SK-N-SH (cell line): ENCODE measurements at regions not wholly inside any gene's neighbourhood (a gene's known extent, or its start where the extent isn't known, plus 50 kb on each side); places are given as distances from the start of the nearest gene placed in this dataset.

ENCODE experiments used
- CTCF ChIA-PET: fragments of 300-600, 350-600 bp; formaldehyde crosslinking; extraction: SDS; loops from one replicate; lab custom pipeline; 2021; lab: Yijun Ruan, JAX
- POLR2A ChIA-PET: fragments of 350-600 bp; sonication (Branson Sonifier 250); formaldehyde crosslinking; extraction: SDS; loops from one replicate; lab custom pipeline; 2020; ENCODE audit warnings: antibody characterized with exemption, inconsistent platforms; lab: Yijun Ruan, JAX
- DNase-seq: peaks from one replicate; pipeline ENCODE4 v3.0.0; 2012
- H2AFZ ChIP-seq: fragments of 200-600 bp; sonication (generic); 2 replicates; pipeline ENCODE4 v1.8.1; 2016; ENCODE audit warnings: antibody characterized with exemption, mild to moderate bottlenecking, low read depth
- H3F3A ChIP-seq: fragments of 200-600 bp; sonication (generic); replicated peaks from 2 replicates; pipeline ENCODE3; 2016; ENCODE audit warnings: antibody characterized with exemption, mild to moderate bottlenecking; ENCODE audit not compliant: insufficient read depth
- H3K27ac ChIP-seq, 2 experiments: fragments of 200-500 bp in 1 of 2; fragments of 200-600 bp in 1 of 2; sonication (Bioruptor generic) in 1 of 2; sonication (generic), shearing (Covaris generic) in 1 of 2; 2 replicates each; pipeline versions ENCODE4 v1.5.1 to v1.6.1; 2014 to 2016; ENCODE audit warnings: low read depth in 2 of 2, inconsistent platforms in 1 of 2, low read length in 1 of 2, mild to moderate bottlenecking in 1 of 2, mixed read lengths in 1 of 2
- H3K27me3 ChIP-seq: fragments of 200-600 bp; sonication (generic), shearing (Covaris generic); 2 replicates; pipeline ENCODE4 v1.6.1; 2016; ENCODE audit warnings: mixed run types; ENCODE audit not compliant: insufficient read depth
- H3K36me3 ChIP-seq, 2 experiments: fragments of 200-500 bp in 1 of 2; fragments of 200-600 bp in 1 of 2; sonication (Bioruptor generic) in 1 of 2; sonication (generic) in 1 of 2; replicated peaks in 1 of 2; 2 replicates each; pipeline versions ENCODE3 to v1.5.1; 2014 to 2016; ENCODE audit warnings: low read length in 1 of 2, mild to moderate bottlenecking in 1 of 2; ENCODE audit not compliant: insufficient read depth in 2 of 2, control insufficient read depth in 1 of 2
- H3K4me1 ChIP-seq, 2 experiments: fragments of 200-500 bp in 1 of 2; fragments of 200-600 bp in 1 of 2; sonication (Bioruptor generic) in 1 of 2; sonication (generic), shearing (Covaris generic) in 1 of 2; 2 replicates each; pipeline versions ENCODE4 v1.5.1 to v1.6.1; 2014 to 2016; ENCODE audit warnings: low read depth in 1 of 2, low read length in 1 of 2, mixed run types in 1 of 2; ENCODE audit not compliant: insufficient read depth in 2 of 2, control insufficient read depth in 1 of 2
- H3K4me2 ChIP-seq: fragments of 200-600 bp; sonication (generic), shearing (Covaris generic); 2 replicates; pipeline ENCODE4 v1.6.1; 2017; ENCODE audit warnings: mixed run types
- H3K4me3 ChIP-seq, 2 experiments: fragments of 200-500 bp in 1 of 2; fragments of 200-600 bp in 1 of 2; sonication (Bioruptor generic) in 1 of 2; sonication (generic), shearing (Covaris generic) in 1 of 2; 2 replicates each; pipeline versions ENCODE4 v1.5.1 to v1.8.1; 2014 to 2016; ENCODE audit warnings: low read depth in 2 of 2, inconsistent platforms in 1 of 2, low read length in 1 of 2, mild to moderate bottlenecking in 1 of 2, mixed read lengths in 1 of 2, moderate library complexity in 1 of 2
- H3K79me2 ChIP-seq: fragments of 200-600 bp; sonication (generic); 2 replicates; pipeline ENCODE4 v1.8.1; 2017; ENCODE audit warnings: mild to moderate bottlenecking; ENCODE audit not compliant: insufficient read depth
- H3K9ac ChIP-seq: fragments of 200-600 bp; sonication (generic); 2 replicates; pipeline ENCODE4 v1.6.1; 2017; ENCODE audit warnings: mixed run types
- H3K9me2 ChIP-seq: fragments of 200-600 bp; sonication (generic); 2 replicates; pipeline ENCODE4 v1.6.1; 2017; ENCODE audit warnings: mixed run types
- H3K9me3 ChIP-seq: fragments of 200-600 bp; sonication (generic); 2 replicates; pipeline ENCODE4 v1.6.1; 2017; ENCODE audit warnings: mixed run types, mild to moderate bottlenecking, moderate library complexity
- H4K20me1 ChIP-seq: fragments of 200-600 bp; sonication (generic); 2 replicates; pipeline ENCODE4 v1.6.1; 2017; ENCODE audit warnings: mild to moderate bottlenecking, mixed run types; ENCODE audit not compliant: insufficient read depth
- EZH2phosphoT487 ChIP-seq: fragments of 200-600 bp; sonication (generic); IDR thresholded peaks from 2 replicates; pipeline ENCODE4 v1.6.1; 2017; ENCODE audit warnings: low read depth, mixed run types, mild to moderate bottlenecking, antibody characterized with exemption, moderate library complexity, borderline replicate concordance
- FOXM1 ChIP-seq: IDR thresholded peaks from 2 replicates; pipeline ENCODE4 v1.4.0; 2012; ENCODE audit warnings: low read depth, mild to moderate bottlenecking
- IRF3 ChIP-seq: fragments of 150-350 bp; IDR thresholded peaks from 2 replicates; pipeline ENCODE4 v1.6.1; 2016; ENCODE audit warnings: mild to moderate bottlenecking, low read depth, low read length
- MEF2A ChIP-seq: IDR thresholded peaks from 2 replicates; pipeline ENCODE4 v1.4.0; 2012; ENCODE audit warnings: low read depth, borderline replicate concordance
- MXI1 ChIP-seq: IDR thresholded peaks from 2 replicates; pipeline ENCODE4 v1.6.1; 2012; ENCODE audit warnings: mild to moderate bottlenecking, low read depth, low read length, improper control_type of control experiment
- POLR2AphosphoS5 ChIP-seq: IDR thresholded peaks from 2 replicates; pipeline ENCODE4 v1.6.1; 2012; ENCODE audit warnings: low read depth, low read length
- REST ChIP-seq: IDR thresholded peaks from 2 replicates; pipeline ENCODE4 v1.6.1; 2012; ENCODE audit warnings: mild to moderate bottlenecking, low read depth, low read length, moderate library complexity
- SIN3A ChIP-seq: IDR thresholded peaks from 2 replicates; pipeline ENCODE4 v1.6.1; 2012; ENCODE audit warnings: low read depth, mild to moderate bottlenecking, low read length, moderate library complexity, borderline replicate concordance
- TCF12 ChIP-seq: IDR thresholded peaks from 2 replicates; pipeline ENCODE4 v1.4.0; 2012
- TEAD4 ChIP-seq: IDR thresholded peaks from 2 replicates; pipeline ENCODE4 v1.4.0; 2012; ENCODE audit warnings: mild to moderate bottlenecking, borderline replicate concordance; ENCODE audit not compliant: insufficient read depth
- ZBTB33 ChIP-seq: IDR thresholded peaks from 2 replicates; pipeline ENCODE4 v1.4.0; 2012; ENCODE audit warnings: low read depth, borderline replicate concordance
- WGBS: methylation state at CpG from one replicate; pipeline ENCODE4 v1.1.6; 2017; ENCODE audit warnings: low lambda C conversion rate; 5-methylcytosine and 5-hydroxymethylcytosine counted together

- Histone ChIP-seq H4K20me1 (no peaks in the 10 kb centered on the region), H3K4me2 (no peak overlapping the region), H3K79me2 (no peaks in the 10 kb centered on the region), H3K4me3 (no peak overlapping the region), H3K27ac (no peak overlapping the region), H3F3A (no peaks in the 10 kb centered on the region), H3K36me3 (no peaks in the 10 kb centered on the region), H3K27me3 (no peaks in the 10 kb centered on the region), H2AFZ (0 out of 2 replicates have a peak overlapping the region, but pooled peaks have one; percentile 2), H3K9ac (no peak overlapping the region), H3K9me3 (no peaks in the 10 kb centered on the region), H3K9me2 (no peaks in the 10 kb centered on the region)
- CTCF ChIA-PET: interaction anchor here (0.5 to 0.7 kb wide), 2 partner anchors 148 to 511 kb away, joined by 3 read pairs; no protein-coding TSS in a partner anchor
- no peak for DNase-seq
- TF ChIP-seq TCF12: peak; percentile 36; the same call in 1 of the 2 replicates
- no peak for TF ChIP-seq POLR2AphosphoS5
- TF ChIP-seq, all 33 proteins: peak for 1
- WGBS: 53% methylated on average over 4 of the region's 4 CpGs
- POLR2A ChIA-PET: no interaction called here
- no peaks in the 10 kb centered on the region for H3K4me1 ChIP-seq
These were observed 82.7 kb upstream of the KCTD3 start for GRCh38 chr1:215484171-215484939.

- no peaks in the 10 kb centered on the region for H3K36me3 ChIP-seq
- H3K9me3 ChIP-seq: no peaks in the 10 kb centered on the region
- DNase-seq: no peak
- no peaks in the 10 kb centered on the region for H3K4me1 ChIP-seq
- WGBS: 9% methylated on average over 1 of the region's 1 CpG
- no peaks in the 10 kb centered on the region for H3K79me2 ChIP-seq
- H3K4me2 ChIP-seq: no peak overlapping the region
- TF ChIP-seq TCF12: no peak
- TF ChIP-seq IRF3: no peak
- TF ChIP-seq EZH2phosphoT487: no peak
- no peak for TF ChIP-seq TEAD4
- no peak for TF ChIP-seq ZBTB33
- TF ChIP-seq, all 33 proteins: peak for 0
- Histone ChIP-seq H3K4me3 (no peak overlapping the region), H3K27ac (no peak overlapping the region), H3K9ac (no peak overlapping the region), H2AFZ (no peak overlapping the region), H4K20me1 (no peaks in the 10 kb centered on the region), H3F3A (no peaks in the 10 kb centered on the region), H3K9me2 (no peaks in the 10 kb centered on the region), H3K27me3 (no peaks in the 10 kb centered on the region)
- ChIA-PET CTCF (no interaction called here), POLR2A (no interaction called here)
These were observed 79.6 kb upstream of the KCTD3 start for GRCh38 chr1:215487466-215487865.

- Histone ChIP-seq H3K4me2 (no peak overlapping the region), H3K27me3 (no peaks in the 10 kb centered on the region), H3K9me2 (no peaks in the 10 kb centered on the region), H3K4me1 (no peaks in the 10 kb centered on the region), H3K79me2 (no peaks in the 10 kb centered on the region), H4K20me1 (no peaks in the 10 kb centered on the region), H3K36me3 (no peaks in the 10 kb centered on the region), H3K4me3 (no peak overlapping the region), H3K27ac (no peak overlapping the region), H3K9me3 (no peaks in the 10 kb centered on the region), H3F3A (no peaks in the 10 kb centered on the region), H2AFZ (no peak overlapping the region), H3K9ac (no peak overlapping the region)
- POLR2A ChIA-PET: no interaction called here
- WGBS: 2% methylated on average over 1 of the region's 1 CpG
- no peak for DNase-seq
- CTCF ChIA-PET: interaction anchor here (0.6 kb wide), 1 partner anchor 38 kb away, joined by 3 read pairs; no protein-coding TSS in a partner anchor
- no peak for TF ChIP-seq MEF2A
- TF ChIP-seq FOXM1: no peak
- TF ChIP-seq MXI1: no peak
- TF ChIP-seq REST: no peak
- no peak for TF ChIP-seq SIN3A
- TF ChIP-seq ZBTB33: no peak
These were observed 78.3 kb upstream of the KCTD3 start for GRCh38 chr1:215488850-215489249.
